Endothelial cell of umbilical vein (primary cell): ENCODE measurements at regions not wholly inside any gene's neighbourhood (a gene's known extent, or its start where the extent isn't known, plus 50 kb on each side); places are given as distances from the start of the nearest gene placed in this dataset.

Experiments used
- BruUV-seq: library from RNA; stranded (reverse); fragments of 400-500 nt; replicated peaks from 2 replicates; lab custom pipeline; 2021; lab: Mats Ljungman, UMichigan
- CTCF ChIA-PET: fragments of 300-600, 350-600 bp; sonication (Branson Sonifier 250); formaldehyde crosslinking; loops from one replicate; lab custom pipeline; 2021; ENCODE audit warnings: antibody characterized with exemption, inconsistent platforms; lab: Charles Lee
- POLR2A ChIA-PET: fragments of 300-600, 350-600 bp; sonication (Branson Sonifier 250); formaldehyde crosslinking; loops from one replicate; lab custom pipeline; 2021; ENCODE audit warnings: antibody characterized with exemption, inconsistent platforms; lab: Charles Lee
- DNase-seq: peaks from one replicate; pipeline ENCODE4 v3.0.0-alpha.2; 2011; ENCODE audit warnings: low read depth, low spot score
- FAIRE-seq: peaks from 2 replicates; lab custom pipeline; 2011; peaks lifted over from hg19 to GRCh38; lab: Jason Lieb, UNC
- H2AFZ ChIP-seq: 2 replicates; pipeline ENCODE4 v1.6.0; 2012; ENCODE audit warnings: low read depth, low read length, control low read depth, inconsistent platforms
- H3K27ac ChIP-seq: 2 replicates; pipeline ENCODE4 v1.5.1; 2011; ENCODE audit warnings: low read depth, mild to moderate bottlenecking, control low read depth, low read length, moderate library complexity; ENCODE audit not compliant: insufficient read depth
- H3K27me3 ChIP-seq, 2 experiments: 2 replicates each; pipeline versions ENCODE4 v1.6.0 to v1.6.1; 2011; ENCODE audit warnings: low read length in 2 of 2, mixed read lengths in 1 of 2; ENCODE audit not compliant: control insufficient read depth in 2 of 2, insufficient read depth in 2 of 2
- H3K36me3 ChIP-seq, 2 experiments: 2 replicates in 1 of 2; 3 replicates in 1 of 2; pipeline ENCODE4 v1.5.1; 2011; ENCODE audit warnings: low read length in 2 of 2, mild to moderate bottlenecking in 1 of 2, moderate library complexity in 1 of 2; ENCODE audit not compliant: control insufficient read depth in 2 of 2, insufficient read depth in 2 of 2; ENCODE audit errors: extremely low read depth in 1 of 2
- H3K4me1 ChIP-seq: 3 replicates; pipeline ENCODE4 v1.5.1; 2011; ENCODE audit warnings: mild to moderate bottlenecking, low read length; ENCODE audit not compliant: control insufficient read depth, insufficient read depth; ENCODE audit errors: extremely low read depth
- H3K4me2 ChIP-seq: 2 replicates; pipeline ENCODE4 v1.6.1; 2011; ENCODE audit warnings: low read length, control low read depth, mixed read lengths; ENCODE audit not compliant: insufficient read depth
- H3K4me3 ChIP-seq, 3 experiments: fragments of 200-600 bp in 1 of 3; sonication (generic), shearing (Covaris generic) in 1 of 3; replicated peaks in 1 of 3; 2 replicates each; pipeline ENCODE4 v1.5.1; 2011 to 2016; ENCODE audit warnings: control low read depth in 3 of 3, low read length in 3 of 3, mild to moderate bottlenecking in 2 of 3, inconsistent platforms in 1 of 3, low read depth in 1 of 3, moderate library complexity in 1 of 3; ENCODE audit not compliant: insufficient read depth in 1 of 3
- H3K79me2 ChIP-seq: 2 replicates; pipeline ENCODE4 v1.6.0; 2012; ENCODE audit warnings: low read length, inconsistent platforms; ENCODE audit not compliant: control insufficient read depth, insufficient read depth
- H3K9ac ChIP-seq: replicated peaks from 2 replicates; pipeline ENCODE3; 2011; ENCODE audit warnings: low read length, control low read depth; ENCODE audit not compliant: insufficient read depth; ENCODE audit errors: extremely low read depth
- H3K9me1 ChIP-seq: replicated peaks from 3 replicates; pipeline ENCODE4 v1.6.0; 2011; ENCODE audit warnings: mild to moderate bottlenecking, low read length; ENCODE audit not compliant: control insufficient read depth, insufficient read depth; ENCODE audit errors: extremely low read depth
- H3K9me3 ChIP-seq: replicated peaks from 2 replicates; pipeline ENCODE4 v1.5.1; 2012; ENCODE audit warnings: low read length, inconsistent platforms; ENCODE audit not compliant: control insufficient read depth, insufficient read depth
- H4K20me1 ChIP-seq: replicated peaks from 2 replicates; pipeline ENCODE3; 2011; ENCODE audit warnings: mild to moderate bottlenecking, low read length; ENCODE audit not compliant: control insufficient read depth, insufficient read depth; ENCODE audit errors: extremely low read depth
- EZH2 ChIP-seq: IDR thresholded peaks from 2 replicates; pipeline ENCODE4 v1.6.1; 2012; ENCODE audit warnings: borderline replicate concordance, low read depth, mild to moderate bottlenecking, moderate library complexity, low read length, inconsistent platforms; ENCODE audit not compliant: severe bottlenecking
- FOS ChIP-seq: IDR thresholded peaks from 2 replicates; pipeline ENCODE4 v1.6.1; 2011; ENCODE audit warnings: mild to moderate bottlenecking, low read length, moderate library complexity, borderline replicate concordance; ENCODE audit not compliant: insufficient read depth
- GATA2 ChIP-seq: IDR thresholded peaks from 2 replicates; pipeline ENCODE4 v1.7.0; 2011; ENCODE audit warnings: low read depth, mild to moderate bottlenecking, moderate library complexity, mixed read lengths, low read length; ENCODE audit not compliant: insufficient read length, insufficient read depth
- JUN ChIP-seq: IDR thresholded peaks from 2 replicates; pipeline ENCODE4 v1.6.1; 2011; ENCODE audit warnings: borderline replicate concordance, low read depth; ENCODE audit not compliant: insufficient read length, insufficient read depth
- POLR2A ChIP-seq: IDR thresholded peaks from 2 replicates; pipeline ENCODE4 v1.6.1; 2012; ENCODE audit warnings: low read depth, mild to moderate bottlenecking, control low read depth, low read length
- POLR2AphosphoS5 ChIP-seq: IDR thresholded peaks from 2 replicates; pipeline ENCODE4 v1.6.1; 2012; ENCODE audit warnings: low read depth, mild to moderate bottlenecking, control low read depth, low read length, moderate library complexity; ENCODE audit not compliant: insufficient read depth
- dilution Hi-C: fragments of 300-500 bp; cut with MboI; formaldehyde crosslinking; loops from one replicate; pipeline ENCODE4 v1.15.0; 2019; ENCODE audit warnings: low sequenced_read_pairs; ENCODE audit not compliant: extremely low pct_ligation_motif_present
- intact Hi-C: fragments of 100-400 bp; cut with micrococcal nuclease; formaldehyde crosslinking; loops from one replicate; pipeline ENCODE4 v1.10.0; 2022
- TF ChIP-seq, protein P1 (sequence below), 2 donors: IDR thresholded peaks; 1 replicate in 1 of 2; 2 replicates in 1 of 2; pipeline ENCODE4 v1.5.1; 2011; ENCODE audit warnings: low read length in 2 of 2, mild to moderate bottlenecking in 2 of 2, moderate library complexity in 2 of 2, control low read depth in 1 of 2, inconsistent platforms in 1 of 2, low read depth in 1 of 2; ENCODE audit not compliant: insufficient read depth in 1 of 2; ENCODE audit errors: extremely low read depth in 1 of 2
- TF ChIP-seq, protein P2 (sequence below): IDR thresholded peaks from 2 replicates; pipeline ENCODE4 v1.6.1; 2011; ENCODE audit not compliant: insufficient read depth, insufficient read length

DNA sequence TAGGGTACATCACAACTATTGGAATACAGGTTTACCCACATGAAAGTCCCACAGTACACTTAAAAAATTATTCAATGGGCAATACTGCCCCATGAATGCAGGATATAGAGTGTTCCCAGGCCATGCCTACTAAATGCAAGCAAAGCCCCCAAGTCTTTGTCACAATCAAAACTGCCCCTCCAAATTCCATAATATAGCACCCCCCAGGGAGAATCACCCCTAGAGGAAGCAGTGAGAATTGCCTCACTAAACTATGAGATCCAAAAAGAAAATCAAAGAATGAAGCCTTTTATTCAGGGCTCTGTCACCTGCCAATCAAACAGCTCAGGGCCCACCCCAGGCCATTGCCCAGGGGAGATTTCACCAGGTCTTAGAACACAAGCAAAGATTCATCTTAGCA is 90.8 kb downstream of the ATPSCKMT start:
- Histone ChIP-seq H3K9me1 (no peaks in the 10 kb centered on the region), H3K9me3 (no peaks in the 10 kb centered on the region), H3K9ac (no peak overlapping the region), H3K36me3 (no peaks in the 10 kb centered on the region), H3K79me2 (no peaks in the 10 kb centered on the region), H3K27me3 (no peaks in the 10 kb centered on the region), H3K4me1 (no peaks in the 10 kb centered on the region), H2AFZ (no peak overlapping the region), H3K4me3 (no peak overlapping the region), H3K27ac (no peak overlapping the region), H4K20me1 (no peaks in the 10 kb centered on the region), H3K4me2 (no peak overlapping the region)
- TF ChIP-seq POLR2AphosphoS5 (no peak), EZH2 (no peak), JUN (no peak), GATA2 (no peak), POLR2A (no peak), FOS (no peak)
- TF ChIP-seq, protein P1, sequence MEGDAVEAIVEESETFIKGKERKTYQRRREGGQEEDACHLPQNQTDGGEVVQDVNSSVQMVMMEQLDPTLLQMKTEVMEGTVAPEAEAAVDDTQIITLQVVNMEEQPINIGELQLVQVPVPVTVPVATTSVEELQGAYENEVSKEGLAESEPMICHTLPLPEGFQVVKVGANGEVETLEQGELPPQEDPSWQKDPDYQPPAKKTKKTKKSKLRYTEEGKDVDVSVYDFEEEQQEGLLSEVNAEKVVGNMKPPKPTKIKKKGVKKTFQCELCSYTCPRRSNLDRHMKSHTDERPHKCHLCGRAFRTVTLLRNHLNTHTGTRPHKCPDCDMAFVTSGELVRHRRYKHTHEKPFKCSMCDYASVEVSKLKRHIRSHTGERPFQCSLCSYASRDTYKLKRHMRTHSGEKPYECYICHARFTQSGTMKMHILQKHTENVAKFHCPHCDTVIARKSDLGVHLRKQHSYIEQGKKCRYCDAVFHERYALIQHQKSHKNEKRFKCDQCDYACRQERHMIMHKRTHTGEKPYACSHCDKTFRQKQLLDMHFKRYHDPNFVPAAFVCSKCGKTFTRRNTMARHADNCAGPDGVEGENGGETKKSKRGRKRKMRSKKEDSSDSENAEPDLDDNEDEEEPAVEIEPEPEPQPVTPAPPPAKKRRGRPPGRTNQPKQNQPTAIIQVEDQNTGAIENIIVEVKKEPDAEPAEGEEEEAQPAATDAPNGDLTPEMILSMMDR (IDR thresholded peaks at IDR 0.05; ENCODE audit: extremely low read depth in 1 of 2, insufficient read depth in 1 of 2, low read depth in 1 of 2, low read length in 2 of 2), result no peak
- TF ChIP-seq, protein P2, sequence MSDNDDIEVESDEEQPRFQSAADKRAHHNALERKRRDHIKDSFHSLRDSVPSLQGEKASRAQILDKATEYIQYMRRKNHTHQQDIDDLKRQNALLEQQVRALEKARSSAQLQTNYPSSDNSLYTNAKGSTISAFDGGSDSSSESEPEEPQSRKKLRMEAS, result no peak
- FAIRE-seq (no peak), DNase-seq (no peak)
- dilution Hi-C loops (no loop called here), intact Hi-C loops (no loop called here)
- CTCF ChIA-PET, result no interaction called here
- POLR2A ChIA-PET, result no interaction called here
- no TSS peak for BruUV-seq
